Body of pancreas (tissue), 4 donors: ENCODE measurements at regions not wholly inside any gene's neighbourhood (a gene's known extent, or its start where the extent isn't known, plus 50 kb on each side); places are given as distances from the start of the nearest gene placed in this dataset.

Experiments
- POLR2A ChIP-seq, 3 donors: fragments of 450-650 bp; IDR thresholded peaks; one replicate each; pipeline ENCODE4 v1.6.1; 2016; ENCODE audit warnings: antibody characterized with exemption in 3 of 3, mild to moderate bottlenecking in 2 of 3
- TF ChIP-seq, protein P1 (sequence below), 7 experiments: fragments of 450-650 bp in 4 of 7; fragments of 200-600 bp in 3 of 7; sonication (generic) in 3 of 7; IDR thresholded peaks; one replicate each; pipeline ENCODE4 v1.5.1; 2016 to 2019; ENCODE audit warnings: antibody characterized with exemption in 7 of 7

DNA sequence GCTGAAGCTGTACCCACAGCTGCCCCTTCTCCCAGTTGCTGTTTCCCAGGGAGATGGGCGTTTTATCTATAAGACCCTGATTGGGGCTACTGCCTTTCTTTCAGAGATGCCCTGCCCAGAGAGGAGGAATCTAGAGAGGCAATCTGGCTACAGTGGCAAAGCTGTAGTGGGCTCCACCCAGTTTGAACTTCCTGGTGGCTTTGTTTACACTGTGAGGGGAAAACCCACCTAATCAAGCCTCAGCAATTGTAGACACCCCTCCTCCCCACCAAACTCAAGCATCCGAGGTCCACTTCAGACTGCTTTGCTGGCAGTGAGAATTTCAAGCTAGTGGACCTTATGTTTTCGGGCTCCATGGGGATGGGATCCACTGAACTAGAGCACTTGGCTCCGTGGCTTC lies 240.4 kb upstream of the AFF2 start:
- TF ChIP-seq, protein P1, sequence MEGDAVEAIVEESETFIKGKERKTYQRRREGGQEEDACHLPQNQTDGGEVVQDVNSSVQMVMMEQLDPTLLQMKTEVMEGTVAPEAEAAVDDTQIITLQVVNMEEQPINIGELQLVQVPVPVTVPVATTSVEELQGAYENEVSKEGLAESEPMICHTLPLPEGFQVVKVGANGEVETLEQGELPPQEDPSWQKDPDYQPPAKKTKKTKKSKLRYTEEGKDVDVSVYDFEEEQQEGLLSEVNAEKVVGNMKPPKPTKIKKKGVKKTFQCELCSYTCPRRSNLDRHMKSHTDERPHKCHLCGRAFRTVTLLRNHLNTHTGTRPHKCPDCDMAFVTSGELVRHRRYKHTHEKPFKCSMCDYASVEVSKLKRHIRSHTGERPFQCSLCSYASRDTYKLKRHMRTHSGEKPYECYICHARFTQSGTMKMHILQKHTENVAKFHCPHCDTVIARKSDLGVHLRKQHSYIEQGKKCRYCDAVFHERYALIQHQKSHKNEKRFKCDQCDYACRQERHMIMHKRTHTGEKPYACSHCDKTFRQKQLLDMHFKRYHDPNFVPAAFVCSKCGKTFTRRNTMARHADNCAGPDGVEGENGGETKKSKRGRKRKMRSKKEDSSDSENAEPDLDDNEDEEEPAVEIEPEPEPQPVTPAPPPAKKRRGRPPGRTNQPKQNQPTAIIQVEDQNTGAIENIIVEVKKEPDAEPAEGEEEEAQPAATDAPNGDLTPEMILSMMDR (IDR thresholded peaks at IDR 0.05), result no peak
- no peak for TF ChIP-seq POLR2A (IDR thresholded peaks at IDR 0.05)
